ENCODE measurements at regions not wholly inside any gene's neighbourhood (a gene's known extent, or its start where the extent isn't known, plus 50 kb on each side); places are given as distances from the start of the nearest gene placed in this dataset.
A peak's percentile ranks its signal among the peaks of the same experiment; 100 is the strongest.

DNA sequence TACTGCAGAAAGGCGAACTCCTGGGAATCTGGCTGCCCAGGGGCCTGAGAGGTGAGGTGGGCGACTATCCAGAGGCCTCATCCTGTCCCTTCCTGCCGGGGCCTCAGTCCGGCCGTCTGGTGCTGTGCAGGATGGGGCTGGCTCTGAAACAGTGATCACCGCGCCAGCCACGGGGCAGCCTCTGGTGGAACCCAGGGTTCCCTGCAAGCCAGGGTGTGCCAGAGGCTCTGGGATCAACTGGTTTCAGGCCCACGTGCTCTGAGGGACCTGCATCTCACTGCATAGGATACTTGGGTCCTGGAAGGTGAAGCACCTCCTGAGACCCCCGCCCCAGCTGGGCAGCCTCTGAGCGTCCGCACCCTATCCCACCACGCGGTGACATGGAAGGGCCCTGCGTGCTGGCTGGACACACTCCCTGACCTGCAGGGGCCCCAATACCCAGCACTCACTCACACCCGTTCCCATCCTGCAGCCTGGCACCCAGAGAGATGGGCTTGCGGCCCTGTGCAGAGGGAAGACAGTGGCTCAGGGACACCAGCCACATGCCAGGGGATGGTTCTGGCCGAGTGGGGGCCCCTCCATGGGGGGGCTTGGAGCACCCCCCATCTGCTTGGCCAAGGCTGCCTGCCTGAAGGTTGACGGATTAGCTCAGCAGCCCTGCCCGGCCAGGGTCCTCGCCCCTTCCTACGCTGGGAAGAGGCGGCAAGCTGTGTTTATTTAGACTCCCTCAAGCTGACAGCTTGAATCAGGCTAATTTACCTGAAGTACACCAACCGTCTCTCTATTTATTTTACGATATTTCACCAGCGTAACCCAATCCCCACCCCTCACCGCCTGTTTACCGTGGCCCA, 64.3 kb upstream of the TTC34 start:
- DNase-seq (ENCODE audit: low spot score) = no peak

- DNase-seq (ENCODE audit: low spot score) = no peak
Measured at GRCh38 chr1:2866422-2867086, 65.1 kb upstream of the TTC34 start.

- no peak for DNase-seq (ENCODE audit: low spot score)
Measured at GRCh38 chr1:2867087-2867425, 65.6 kb upstream of the TTC34 start.

DNA sequence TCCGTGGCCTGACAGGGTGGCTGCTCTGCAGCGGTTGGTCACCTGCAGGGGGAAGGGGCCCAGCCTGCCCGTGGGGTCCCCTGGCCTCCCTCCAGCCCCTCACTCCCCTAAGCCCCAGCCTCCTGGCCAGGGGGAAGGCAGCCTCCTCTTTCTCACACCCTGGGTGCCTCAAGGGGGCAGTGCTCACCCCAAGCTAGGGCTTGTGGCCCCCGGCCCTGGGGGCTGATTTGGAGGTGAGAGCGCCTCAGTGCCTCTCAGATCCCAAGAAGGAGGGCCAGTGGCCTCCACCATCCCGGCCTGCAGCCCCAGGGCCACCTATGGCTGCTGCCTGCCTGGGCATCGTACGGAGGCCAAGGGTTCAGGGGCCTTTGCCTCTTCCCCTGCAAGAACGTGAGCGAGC, 66.4 kb upstream of the TTC34 start:
- DNase-seq (ENCODE audit: low spot score) = no peak

DNA sequence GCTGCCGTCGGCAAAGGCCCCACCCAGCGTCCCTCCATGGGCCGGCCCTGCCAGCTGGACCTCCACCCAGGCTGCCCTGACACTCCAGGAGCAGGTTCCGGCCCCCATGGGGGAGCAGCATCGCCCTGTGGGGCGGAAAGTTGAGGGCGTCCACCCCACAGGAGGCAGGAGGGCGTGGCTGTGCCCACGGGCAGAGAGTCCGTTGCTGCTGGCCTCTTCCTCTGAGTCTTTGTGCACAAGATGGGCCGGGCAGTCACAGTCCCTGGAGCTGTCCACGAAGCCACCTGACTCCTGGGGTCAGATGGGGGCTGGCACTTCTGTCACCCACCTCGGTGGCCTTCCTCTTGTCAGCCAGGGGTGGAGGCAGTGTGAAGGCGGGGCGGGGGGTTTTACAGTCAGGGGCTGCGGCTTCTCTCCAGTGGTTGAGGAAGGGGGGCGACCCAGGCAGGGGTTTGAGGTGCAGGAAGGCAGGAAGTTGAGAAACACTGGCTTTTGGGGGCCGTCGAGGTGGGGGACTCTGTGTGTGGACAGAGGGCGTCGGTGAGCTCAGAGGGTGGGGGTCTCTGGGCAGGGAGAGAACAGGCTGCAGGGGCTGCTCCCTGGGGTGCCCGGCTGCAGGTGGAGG, 67.2 kb upstream of the TTC34 start:
- DNase-seq (ENCODE audit: low spot score) = no peak

GRCh38 chr1:2871246-2871815, 69.8 kb upstream of the TTC34 start:
- DNase-seq (ENCODE audit: low spot score) = no peak

GRCh38 chr1:2874207-2874606, 72.7 kb upstream of the TTC34 start:
- DNase-seq (ENCODE audit: low spot score) = no peak

GRCh38 chr1:2874607-2875480, 73.4 kb upstream of the TTC34 start:
- peak; percentile 10 for DNase-seq (ENCODE audit: low spot score)

- DNase-seq (ENCODE audit: low spot score) = peak; percentile 20
Measured at GRCh38 chr1:2875707-2876561, 74.4 kb upstream of the TTC34 start.

- no peak for DNase-seq (ENCODE audit: low spot score)
Measured at GRCh38 chr1:2876846-2877245, 75.4 kb upstream of the TTC34 start.

GRCh38 chr1:2877391-2877790, 75.9 kb upstream of the TTC34 start:
- DNase-seq (ENCODE audit: low spot score) = no peak

DNA sequence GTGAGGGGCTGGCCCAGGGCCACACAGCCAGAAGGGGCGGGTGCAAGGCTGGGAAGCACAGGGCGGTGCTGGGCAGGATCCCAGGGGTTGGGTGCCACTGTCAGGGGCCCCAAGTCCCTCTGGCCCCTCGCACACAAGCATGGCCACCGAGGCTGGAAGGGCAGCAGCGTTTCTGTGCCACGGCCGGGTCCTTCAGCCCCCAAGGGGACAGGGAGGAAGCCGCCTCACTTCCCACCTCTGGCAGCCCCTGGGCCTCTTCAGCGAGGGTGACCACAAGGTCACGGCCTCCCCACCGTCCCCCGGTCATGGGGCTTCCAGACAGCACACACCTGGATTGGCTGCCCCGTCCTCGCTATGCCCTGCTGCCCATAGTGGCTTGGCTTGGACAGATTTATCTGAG, 77.1 kb upstream of the TTC34 start:
- DNase-seq (ENCODE audit: low spot score) = no peak

DNA sequence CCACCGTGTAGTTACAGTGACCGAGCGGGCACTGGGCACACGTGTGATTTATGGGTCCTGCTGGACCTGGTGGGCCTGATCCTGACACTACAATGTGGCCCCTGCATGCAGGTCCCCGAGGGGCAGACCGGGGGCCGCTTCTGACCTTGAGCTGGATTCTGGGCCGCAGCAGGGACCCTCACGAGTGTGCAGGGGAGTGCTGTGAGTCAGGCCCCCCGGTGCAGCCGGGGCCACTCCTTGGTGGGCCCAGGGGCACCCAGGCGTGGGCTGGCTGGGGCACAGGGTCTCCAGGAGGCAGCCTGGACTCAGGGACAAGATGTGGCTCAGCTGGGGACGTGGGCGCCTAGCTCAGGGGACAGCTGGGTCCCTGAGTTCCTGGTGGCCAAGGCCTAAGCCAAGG, 77.5 kb upstream of the TTC34 start:
- DNase-seq (ENCODE audit: low spot score) = no peak

DNA sequence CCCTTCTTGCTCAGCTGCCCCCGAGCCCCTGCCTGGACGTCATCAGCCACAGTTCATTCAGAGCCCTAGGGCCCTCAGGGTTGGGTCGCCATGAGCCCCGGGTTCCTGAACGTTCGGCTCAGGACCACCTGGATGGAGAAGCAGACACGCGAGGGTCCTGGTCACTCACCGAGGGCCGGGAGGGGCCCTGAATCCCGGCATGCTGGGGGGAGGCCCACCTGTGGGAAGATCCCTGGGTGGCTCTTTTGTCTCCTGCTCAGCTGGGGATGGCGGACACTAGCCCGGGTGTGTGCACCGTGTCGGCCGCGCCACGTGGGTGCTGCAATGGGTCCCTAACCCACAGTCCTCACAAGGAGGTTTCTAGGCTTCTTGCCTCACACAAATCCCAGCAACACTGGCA, 78.1 kb upstream of the TTC34 start:
- no peak for DNase-seq (ENCODE audit: low spot score)

DNA sequence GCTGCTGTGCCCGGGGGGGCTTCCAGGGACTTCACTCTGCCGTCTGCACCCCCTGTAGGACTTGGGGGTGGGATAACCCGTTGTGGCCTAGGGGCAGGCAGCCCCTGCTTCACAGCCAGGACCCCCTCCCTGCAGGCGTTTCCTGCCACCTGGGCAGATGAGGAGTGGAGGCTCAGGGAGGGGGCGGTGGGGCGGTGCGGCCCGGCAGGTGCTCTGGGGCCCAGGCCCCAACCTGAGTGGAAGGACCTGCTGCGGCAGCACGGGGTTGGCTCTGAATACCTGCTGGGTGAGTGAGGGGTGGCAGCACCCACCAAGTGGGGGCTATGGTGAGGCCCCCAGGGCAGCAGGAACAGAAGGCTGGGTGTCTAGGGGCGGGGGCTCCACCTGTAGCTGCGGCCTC, 78.6 kb upstream of the TTC34 start:
- no peak for DNase-seq (ENCODE audit: low spot score)

DNA sequence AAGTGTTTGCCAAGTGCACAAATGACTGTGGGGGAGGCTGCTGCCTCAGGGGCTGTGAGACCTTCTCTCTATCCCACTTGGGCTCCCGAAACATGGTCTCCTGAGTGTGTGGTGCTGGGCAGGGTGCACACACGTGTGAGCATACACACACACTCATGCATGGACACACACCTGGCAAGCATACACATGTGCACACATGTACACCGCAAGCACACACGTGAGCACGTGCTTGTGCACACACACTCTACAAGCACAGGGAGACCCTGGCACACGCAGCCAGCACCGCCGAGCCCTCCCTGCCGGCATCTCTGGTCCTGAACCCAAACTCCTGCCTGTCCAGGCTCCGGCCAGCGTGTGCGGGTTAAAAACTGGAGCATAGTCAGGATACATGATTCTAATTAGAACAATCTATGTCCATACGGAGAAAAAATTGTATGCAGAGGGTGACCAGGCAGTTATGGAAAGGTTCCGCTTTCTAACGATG, 79.4 kb upstream of the TTC34 start:
- DNase-seq (ENCODE audit: low spot score) = no peak

DNA sequence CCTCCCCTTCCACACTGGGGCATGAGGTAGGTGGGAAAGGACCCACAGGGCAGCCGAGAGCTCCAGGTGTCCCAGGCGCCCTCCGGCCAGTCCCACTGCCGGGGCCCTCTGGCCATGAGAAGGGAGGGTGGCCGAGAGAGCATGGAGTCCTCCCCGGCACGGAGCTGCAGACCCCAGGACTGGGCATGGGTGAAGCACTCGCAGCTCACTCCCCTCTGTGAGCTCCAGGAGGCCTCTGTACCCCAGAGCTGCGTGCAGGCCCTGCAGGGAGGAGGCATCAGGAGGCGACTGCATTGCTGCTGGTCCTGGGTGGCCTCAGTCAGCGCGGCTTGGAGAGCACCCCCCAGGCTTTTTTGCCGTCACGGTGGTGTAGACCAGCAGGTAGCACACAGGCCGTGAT, 80.1 kb upstream of the TTC34 start:
- DNase-seq (ENCODE audit: low spot score) = no peak

- no peak for DNase-seq (ENCODE audit: low spot score)
Measured at GRCh38 chr1:2882966-2883696, 81.6 kb upstream of the TTC34 start.

GRCh38 chr1:2885001-2885400, 83.5 kb upstream of the TTC34 start:
- DNase-seq (ENCODE audit: low spot score) = no peak

DNA sequence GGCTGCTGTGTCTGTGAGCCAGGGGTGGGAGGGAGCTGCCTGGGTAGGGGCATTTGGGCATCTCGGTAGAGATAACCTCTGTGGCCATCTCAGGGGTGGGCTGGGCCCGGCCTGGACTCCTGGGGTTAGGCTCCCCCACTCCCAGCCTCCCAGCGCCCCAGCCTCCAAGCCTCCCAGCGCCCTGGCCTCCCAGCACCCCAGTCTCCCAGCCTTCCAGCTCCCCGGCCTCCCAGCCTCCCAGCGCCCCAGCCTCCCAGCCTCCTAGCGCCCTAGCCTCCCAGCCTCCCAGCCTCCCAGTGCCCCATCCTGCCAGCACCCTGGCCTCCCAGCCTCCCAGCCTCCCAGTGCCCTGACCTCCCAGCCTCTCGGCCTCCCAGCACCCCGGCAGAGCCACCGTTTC, 85.1 kb upstream of the TTC34 start:
- no peak for DNase-seq (ENCODE audit: low spot score)

All from globus pallidus (tissue), 1 donor.